NCI-H748 treated with DMSO at 0.1 percent for 48 hours (cell line): ENCODE measurements at regions not wholly inside any gene's neighbourhood (a gene's known extent, or its start where the extent isn't known, plus 50 kb on each side); places are given as distances from the start of the nearest gene placed in this dataset.
"Not testable (repeated sequence)": the region's sequence is repeated elsewhere in the genome, so short reads cannot be mapped to it uniquely, and the experiment has no call there.

Experiments
- DNase-seq: peaks from one replicate; lab custom pipeline; 2025; lab: John Stamatoyannopoulos, UW

GRCh38 chr2:118464546-118465265 is 376.4 kb downstream of the INSIG2 start:
- no peak for DNase-seq

GRCh38 chr2:118464046-118464445 is 375.8 kb downstream of the INSIG2 start:
- DNase-seq = no peak

GRCh38 chr2:118460425-118460824 is 372.2 kb downstream of the INSIG2 start:
- no peak for DNase-seq

- no peak for DNase-seq
Measured at GRCh38 chr2:118459426-118459825, 371.2 kb downstream of the INSIG2 start.

GRCh38 chr2:118457951-118458350 is 369.7 kb downstream of the INSIG2 start:
- no peak for DNase-seq

GRCh38 chr2:118449401-118449800 is 361.1 kb downstream of the INSIG2 start:
- DNase-seq = no peak

- no peak for DNase-seq
Measured at GRCh38 chr2:118443596-118443995, 355.3 kb downstream of the INSIG2 start.

- DNase-seq = no peak
Measured at GRCh38 chr2:118442996-118443553, 354.8 kb downstream of the INSIG2 start.

- no peak for DNase-seq
Measured at GRCh38 chr2:118442046-118442445, 353.8 kb downstream of the INSIG2 start.

- no peak for DNase-seq
Measured at GRCh38 chr2:118440404-118441098, 352.3 kb downstream of the INSIG2 start.

GRCh38 chr2:118437501-118437900 is 349.2 kb downstream of the INSIG2 start:
- DNase-seq = no peak

- DNase-seq = no peak
Measured at GRCh38 chr2:118431997-118432396, 343.7 kb downstream of the INSIG2 start.

GRCh38 chr2:118431586-118431985 is 343.3 kb downstream of the INSIG2 start:
- no peak for DNase-seq

GRCh38 chr2:118431165-118431517 is 342.9 kb downstream of the INSIG2 start:
- no peak for DNase-seq

GRCh38 chr2:118430510-118431164 is 342.4 kb downstream of the INSIG2 start:
- DNase-seq = no peak

- DNase-seq = no peak
Measured at GRCh38 chr2:118425191-118425590, 336.9 kb downstream of the INSIG2 start.

- DNase-seq = no peak
Measured at GRCh38 chr2:118423776-118424175, 335.5 kb downstream of the INSIG2 start.

- DNase-seq = no peak
Measured at GRCh38 chr2:118421648-118422047, 333.4 kb downstream of the INSIG2 start.

- no peak for DNase-seq
Measured at GRCh38 chr2:118417406-118418120, 329.3 kb downstream of the INSIG2 start.

- not testable (repeated sequence) for DNase-seq
Measured at GRCh38 chr2:118415186-118415585, 326.9 kb downstream of the INSIG2 start.

- no peak for DNase-seq
Measured at GRCh38 chr2:118403658-118404451, 315.6 kb downstream of the INSIG2 start.
